OCI-LY3 (cell line): ENCODE measurements at regions not wholly inside any gene's neighbourhood (a gene's known extent, or its start where the extent isn't known, plus 50 kb on each side); places are given as distances from the start of the nearest gene placed in this dataset.

Source experiments
- H2AFZ ChIP-seq: fragments of 200-600, 300-600 bp; shearing (Covaris generic); 2 replicates; pipeline ENCODE4 v1.6.0; 2014; ENCODE audit warnings: antibody characterized with exemption, low read depth, low read length
- H3K27ac ChIP-seq: fragments of 200-600, 300-600 bp; sonication (generic); 2 replicates; pipeline ENCODE4 v1.5.1; 2014; ENCODE audit warnings: mild to moderate bottlenecking, low read length, moderate library complexity, mixed read lengths
- H3K27me3 ChIP-seq: fragments of 200-600, 300-600 bp; sonication (generic); 2 replicates; pipeline ENCODE4 v1.6.1; 2014; ENCODE audit warnings: low read depth, low read length, mixed read lengths
- H3K36me3 ChIP-seq: fragments of 200-600, 300-600 bp; sonication (generic); replicated peaks from 2 replicates; pipeline ENCODE3; 2014; ENCODE audit warnings: low read depth, low read length, mixed read lengths
- H3K4me1 ChIP-seq: fragments of 300-600, 200-600 bp; sonication (generic); 2 replicates; pipeline ENCODE4 v1.6.1; 2014; ENCODE audit warnings: low read length, mixed read lengths
- H3K4me2 ChIP-seq: fragments of 200-600, 300-600 bp; sonication (generic); 2 replicates; pipeline ENCODE4 v1.6.1; 2014; ENCODE audit warnings: low read length, mixed read lengths
- H3K4me3 ChIP-seq: fragments of 300-600, 200-600 bp; sonication (generic); 2 replicates; pipeline ENCODE4 v1.5.1; 2014; ENCODE audit warnings: antibody characterized with exemption, mild to moderate bottlenecking, low read length, moderate library complexity
- H3K79me2 ChIP-seq: fragments of 300-600, 200-600 bp; shearing (Covaris generic); 2 replicates; pipeline ENCODE4 v1.6.1; 2014; ENCODE audit warnings: mild to moderate bottlenecking, low read length, mixed read lengths
- H3K9ac ChIP-seq: fragments of 300-600, 200-600 bp; shearing (Covaris generic); 2 replicates; pipeline ENCODE4 v1.6.0; 2014; ENCODE audit warnings: mild to moderate bottlenecking, low read length, moderate library complexity
- H3K9me3 ChIP-seq: fragments of 200-600, 300-600 bp; shearing (Covaris generic); 2 replicates; pipeline ENCODE4 v1.6.1; 2014; ENCODE audit warnings: low read length, mixed read lengths; ENCODE audit not compliant: insufficient read depth
- H4K20me1 ChIP-seq: fragments of 200-600, 300-600 bp; sonication (generic); 2 replicates; pipeline ENCODE4 v1.6.1; 2016; ENCODE audit warnings: low read length, mixed read lengths; ENCODE audit not compliant: insufficient read depth
- CTCF ChIP-seq: fragments of 200-600, 300-600 bp; sonication (generic); IDR thresholded peaks from 2 replicates; pipeline ENCODE4 v1.5.1; 2014; ENCODE audit warnings: antibody characterized with exemption, low read length, low read depth
- EZH2phosphoT487 ChIP-seq: fragments of 200-600 bp; shearing (Covaris generic); IDR thresholded peaks from 2 replicates; pipeline ENCODE4 v1.6.1; 2018; ENCODE audit warnings: antibody characterized with exemption, mixed run types, low read depth

DNA sequence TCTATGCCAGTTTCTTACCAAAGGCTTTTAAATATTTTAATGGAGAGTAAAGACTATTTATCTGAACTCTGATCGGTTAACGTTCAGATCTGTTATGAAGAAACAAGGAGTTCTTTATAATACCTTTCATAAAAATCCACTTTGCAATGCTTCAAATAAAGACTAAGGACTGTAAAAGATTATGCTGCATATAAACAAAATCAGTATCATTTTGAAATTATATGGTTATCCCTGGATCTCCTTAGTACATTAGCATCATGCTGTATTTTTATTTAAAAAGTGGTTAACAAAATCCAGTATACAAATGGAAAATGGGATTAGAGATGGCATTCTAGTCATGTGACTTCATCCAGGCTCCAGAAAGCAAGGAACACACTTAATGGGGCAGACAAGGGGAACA, 386.8 kb downstream of the LMO4 start:
- no peaks in the 10 kb centered on the region for H4K20me1 ChIP-seq
- H3K27ac ChIP-seq, result no peak overlapping the region
- no peak for TF ChIP-seq CTCF
- TF ChIP-seq EZH2phosphoT487, result no peak
- H3K79me2 ChIP-seq, result no peaks in the 10 kb centered on the region
- H3K36me3 ChIP-seq, result no peaks in the 10 kb centered on the region
- no peak overlapping the region for H3K9ac ChIP-seq
- no peaks in the 10 kb centered on the region for H3K27me3 ChIP-seq
- no peaks in the 10 kb centered on the region for H3K4me1 ChIP-seq
- H3K4me2 ChIP-seq, result no peak overlapping the region
- H2AFZ ChIP-seq, result no peak overlapping the region
- no peak overlapping the region for H3K4me3 ChIP-seq
- no peaks in the 10 kb centered on the region for H3K9me3 ChIP-seq

DNA sequence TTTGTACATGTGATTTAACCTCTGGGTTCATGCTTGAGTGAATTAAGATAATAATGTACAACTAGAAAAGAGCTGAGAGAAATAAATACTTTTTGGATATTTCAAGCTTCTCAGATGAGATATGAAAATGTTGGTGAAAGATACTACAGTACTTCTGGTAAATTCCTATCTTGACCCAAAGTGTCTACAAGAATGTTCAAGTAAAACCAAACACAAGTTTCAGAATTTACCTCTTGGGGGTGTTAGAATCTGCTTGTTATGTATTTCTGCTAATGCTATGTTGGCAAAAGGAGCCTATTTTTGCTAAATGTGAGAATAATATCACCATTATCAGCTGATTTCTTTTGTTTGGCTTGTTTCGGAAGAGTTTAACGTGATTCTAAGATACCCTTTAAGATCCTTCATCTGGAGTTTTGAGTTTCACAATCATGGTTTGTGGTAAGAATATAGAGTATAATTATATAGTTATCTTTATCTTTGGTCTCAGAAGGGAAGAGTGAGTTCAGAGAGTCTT, 388.5 kb downstream of the LMO4 start:
- Histone ChIP-seq H3K9me3 (no peaks in the 10 kb centered on the region), H4K20me1 (no peaks in the 10 kb centered on the region), H3K27ac (no peak overlapping the region)

GRCh38 chr1:87718241-87718950, 389.7 kb downstream of the LMO4 start:
- Histone ChIP-seq H3K9ac (no peak overlapping the region), H3K9me3 (no peaks in the 10 kb centered on the region), H3K4me2 (no peak overlapping the region), H3K27ac (no peak overlapping the region), H4K20me1 (no peaks in the 10 kb centered on the region), H3K27me3 (no peaks in the 10 kb centered on the region), H3K36me3 (no peaks in the 10 kb centered on the region), H3K4me1 (no peaks in the 10 kb centered on the region), H3K79me2 (no peaks in the 10 kb centered on the region), H2AFZ (no peak overlapping the region), H3K4me3 (no peak overlapping the region)
- TF ChIP-seq CTCF (no peak), EZH2phosphoT487 (no peak)

More for the DNA sequence above, 388.5 kb downstream of the LMO4 start:
- Histone ChIP-seq H3K36me3 (no peaks in the 10 kb centered on the region), H3K9ac (no peak overlapping the region), H3K4me3 (no peak overlapping the region), H3K27me3 (no peaks in the 10 kb centered on the region), H2AFZ (no peak overlapping the region), H3K4me2 (no peak overlapping the region), H3K4me1 (no peaks in the 10 kb centered on the region), H3K79me2 (no peaks in the 10 kb centered on the region)
- TF ChIP-seq EZH2phosphoT487, result no peak

- no peak overlapping the region for H2AFZ ChIP-seq
- H3K79me2 ChIP-seq, result no peaks in the 10 kb centered on the region
- H3K4me1 ChIP-seq, result no peaks in the 10 kb centered on the region
- TF ChIP-seq CTCF, result no peak
- TF ChIP-seq EZH2phosphoT487, result no peak
- no peaks in the 10 kb centered on the region for H3K9me3 ChIP-seq
- no peaks in the 10 kb centered on the region for H4K20me1 ChIP-seq
- no peaks in the 10 kb centered on the region for H3K27me3 ChIP-seq
- H3K27ac ChIP-seq, result no peak overlapping the region
- H3K4me3 ChIP-seq, result no peak overlapping the region
- no peaks in the 10 kb centered on the region for H3K36me3 ChIP-seq
- no peak overlapping the region for H3K4me2 ChIP-seq
- no peak overlapping the region for H3K9ac ChIP-seq
Measured at GRCh38 chr1:87719658-87720057, 391.0 kb downstream of the LMO4 start.
